ENCODE measurements at regions not wholly inside any gene's neighbourhood (a gene's known extent, or its start where the extent isn't known, plus 50 kb on each side); places are given as distances from the start of the nearest gene placed in this dataset.

DNA sequence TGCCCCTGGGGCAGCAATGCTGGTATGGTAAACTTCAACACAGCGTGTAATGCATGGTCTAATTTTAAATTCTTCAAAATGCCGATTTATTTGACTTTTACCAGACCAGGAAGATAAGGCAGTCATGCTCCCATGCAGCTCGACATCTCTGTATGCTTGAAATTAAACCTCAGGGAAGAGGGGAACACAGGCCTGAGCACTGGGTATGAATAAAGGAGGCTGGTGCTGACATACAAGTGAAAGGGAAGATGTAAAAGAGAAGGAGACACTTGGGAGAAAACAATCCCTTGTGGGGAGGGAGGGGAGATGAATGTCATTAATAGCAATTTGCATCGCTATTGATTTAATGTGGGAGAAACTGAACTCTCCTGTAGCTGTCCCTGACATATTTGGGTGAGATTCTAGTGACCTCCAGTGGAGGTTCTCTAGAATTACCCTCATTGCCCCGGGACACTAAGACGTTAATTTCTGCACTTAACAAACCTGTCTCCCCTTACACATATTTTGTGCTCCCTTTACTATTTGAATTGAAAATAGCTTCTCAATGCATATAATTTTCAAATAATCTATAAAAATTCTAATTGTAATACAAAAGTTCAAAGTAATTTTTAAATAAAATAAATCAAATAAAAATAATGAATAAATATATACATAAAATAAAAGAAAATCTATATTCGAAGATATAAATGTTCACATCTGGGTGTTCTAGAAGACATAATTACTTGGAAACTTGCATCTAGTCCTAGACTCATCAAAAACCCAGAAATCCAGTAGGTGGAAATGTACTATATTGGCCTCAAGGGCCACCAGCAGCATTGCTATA is 283.1 kb downstream of the LMX1A start:
- peak; percentile 69 for DNase-seq

DNA sequence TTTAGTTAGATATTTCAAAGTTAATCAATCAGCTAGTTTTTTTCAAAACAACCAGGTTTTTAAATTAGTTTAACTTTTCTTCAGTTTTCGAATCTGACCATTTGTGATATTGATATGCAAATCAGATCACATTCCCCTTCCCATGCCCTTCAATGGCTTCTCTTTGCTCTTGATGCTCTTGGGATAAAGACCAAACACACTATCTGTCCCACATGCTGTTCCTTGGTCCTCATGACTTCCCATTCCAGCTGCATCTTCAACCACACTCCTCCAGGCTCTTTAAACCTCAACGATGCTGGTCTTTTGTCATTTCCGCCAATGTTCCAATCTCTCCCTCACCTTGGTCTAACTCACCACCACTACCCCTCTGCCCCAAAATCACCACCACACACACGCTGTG is 285.8 kb downstream of the LMX1A start:
- DNase-seq: no peak

DNA sequence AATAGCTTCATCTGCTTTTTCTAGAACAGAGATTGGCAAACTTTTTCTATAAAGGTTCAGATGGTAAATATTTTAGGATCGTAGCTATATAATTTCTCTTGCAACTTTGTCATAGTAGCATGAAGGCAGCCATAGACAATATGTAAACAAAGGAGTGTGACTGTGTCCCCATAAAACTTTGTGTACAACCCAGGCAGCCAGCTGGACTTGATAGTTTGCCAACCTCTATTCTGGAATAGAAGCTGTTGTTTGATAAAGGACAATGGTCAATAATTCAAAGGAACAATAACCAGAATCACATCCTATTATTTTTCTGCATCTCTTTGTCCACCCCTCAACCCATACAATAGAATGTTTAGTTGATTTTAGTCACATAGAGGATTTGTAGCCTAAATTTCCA is 286.7 kb downstream of the LMX1A start:
- peak; percentile 79 for DNase-seq

DNA sequence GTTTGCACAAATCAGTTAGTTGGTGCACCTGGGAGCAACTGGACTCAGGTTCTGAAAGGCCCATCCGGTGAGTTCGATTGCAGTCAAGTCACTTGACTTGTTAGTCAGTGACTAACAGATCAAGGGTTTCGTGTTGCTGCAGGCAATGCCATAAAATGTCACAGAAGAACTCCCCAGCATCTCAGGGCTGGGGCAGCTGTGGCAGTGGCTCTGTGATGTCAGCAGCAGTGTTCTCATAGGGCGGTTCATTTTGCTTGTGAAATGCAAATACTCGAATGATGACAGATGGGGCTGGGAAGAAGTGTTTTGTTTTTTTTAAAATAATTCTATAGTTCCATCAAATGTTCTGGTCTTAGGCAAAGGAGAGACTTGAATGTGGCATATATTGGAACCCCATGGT is 287.8 kb downstream of the LMX1A start:
- DNase-seq: peak; percentile 85

DNA sequence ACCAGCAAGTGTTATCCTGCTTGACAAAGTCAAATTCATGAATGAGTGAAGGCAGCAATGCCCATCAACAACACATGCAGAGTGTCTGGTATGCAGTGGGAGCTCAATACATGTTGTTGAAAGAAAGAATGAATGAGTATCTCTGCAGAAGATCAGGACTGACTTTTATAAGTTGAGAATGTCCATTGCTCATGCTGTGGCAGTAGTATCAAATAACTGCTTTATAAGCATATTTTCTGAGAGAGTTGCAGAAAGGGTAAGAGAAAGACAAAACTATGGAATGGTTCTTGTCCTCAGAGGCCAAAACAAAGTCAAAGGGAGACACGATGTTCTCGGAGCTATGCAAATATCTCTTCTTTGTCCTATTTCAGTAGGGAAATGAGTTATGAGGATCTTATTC is 288.7 kb downstream of the LMX1A start:
- no peak for DNase-seq

DNA sequence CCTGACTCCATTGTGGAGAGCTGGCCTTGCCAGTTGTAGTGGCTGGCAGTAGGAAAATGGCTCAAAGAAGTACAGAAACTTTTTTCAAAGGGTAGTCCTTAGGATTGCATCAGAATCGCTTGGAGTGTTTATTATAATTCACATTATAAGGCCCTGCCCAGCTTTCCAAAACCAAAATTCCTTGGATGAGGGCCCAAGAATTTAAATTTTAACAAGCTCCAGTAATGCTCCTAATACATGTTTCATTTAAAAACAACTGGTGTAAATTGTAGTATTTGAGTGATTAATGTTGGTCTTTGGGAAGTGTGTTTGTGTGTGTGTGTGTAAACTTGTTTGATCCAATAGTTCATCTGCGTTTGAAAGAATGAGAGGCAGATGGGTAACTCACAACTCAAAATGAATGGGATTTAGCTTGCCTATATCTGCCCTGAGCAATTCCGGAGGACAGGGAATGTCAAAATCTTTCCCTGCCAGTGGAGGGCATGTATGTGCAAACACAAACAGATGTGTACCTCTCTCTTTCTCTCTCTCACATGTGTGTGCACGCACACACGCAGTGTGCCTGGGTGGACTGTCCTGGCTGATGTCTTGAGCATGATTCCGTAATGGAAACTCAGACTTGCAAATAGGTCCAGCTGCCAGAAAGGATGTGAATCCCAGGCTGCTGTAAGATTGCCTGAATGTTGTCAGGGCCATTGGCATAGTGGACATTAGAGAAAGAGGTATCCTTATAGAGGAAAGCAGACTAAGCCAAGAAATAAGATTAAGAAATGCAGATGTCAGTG is 293.1 kb downstream of the LMX1A start:
- DNase-seq: no peak

DNA sequence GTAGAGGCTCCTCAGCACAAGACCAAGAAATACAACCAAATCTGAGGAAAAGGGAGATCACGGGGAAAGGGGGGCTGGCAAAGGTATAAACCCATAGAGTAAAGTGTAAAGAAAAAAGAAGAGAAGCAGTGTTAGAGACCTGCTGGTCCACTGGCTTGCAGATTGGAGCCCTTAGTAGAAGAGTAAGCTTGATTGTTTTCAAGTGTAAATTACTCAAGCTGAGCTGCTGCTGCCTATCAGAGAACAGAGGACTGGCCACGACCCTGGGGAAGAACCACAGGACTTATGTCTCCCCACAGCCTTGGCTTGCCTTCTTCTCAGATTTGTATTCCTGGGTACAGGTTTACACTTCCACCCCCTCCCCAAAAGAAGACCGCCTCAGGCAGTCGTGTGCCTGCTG is 294.2 kb downstream of the LMX1A start:
- no peak for DNase-seq

DNA sequence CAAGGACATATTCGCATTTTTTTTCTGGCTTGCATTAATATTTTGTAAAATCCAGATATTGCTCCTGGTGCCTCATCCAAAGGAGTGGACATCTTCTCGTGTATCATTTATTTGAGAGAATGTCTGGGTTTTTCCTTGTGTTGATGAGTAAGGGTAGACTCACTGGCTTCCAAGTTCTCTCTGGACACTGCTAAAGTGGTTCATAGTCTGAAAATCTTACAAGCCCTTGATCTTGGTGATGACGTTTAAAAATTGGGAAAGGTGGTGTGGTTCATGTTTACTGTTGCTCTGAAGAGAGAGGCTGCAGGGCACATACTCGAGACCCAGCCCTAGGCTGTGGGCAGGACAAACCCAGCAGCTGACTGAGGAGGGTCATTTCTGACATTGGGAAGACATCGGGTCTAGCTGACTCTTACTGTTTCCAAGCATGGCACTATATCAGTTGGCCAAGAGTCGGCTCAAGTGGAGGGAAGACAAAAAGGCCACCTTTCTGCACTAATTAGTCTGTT is 296.2 kb downstream of the LMX1A start:
- DNase-seq: no peak

DNA sequence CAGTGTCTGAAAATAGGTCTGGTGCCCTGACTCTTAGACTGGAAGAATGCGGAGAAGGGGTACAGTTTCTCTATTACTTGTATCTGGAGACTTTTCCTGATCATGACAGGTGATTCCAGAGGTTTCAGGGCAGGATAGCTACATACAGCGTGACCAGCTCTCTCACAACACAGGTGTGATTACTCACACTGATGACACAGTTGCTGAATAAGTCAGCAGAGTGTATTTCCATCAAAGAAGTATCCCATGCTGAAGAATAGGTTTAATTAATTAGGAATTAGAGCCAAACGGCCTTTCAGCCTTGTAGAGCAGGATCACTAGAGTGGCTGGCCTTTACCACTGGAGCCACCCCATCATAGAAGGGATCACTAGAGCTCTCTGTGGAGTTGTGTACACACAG is 298.6 kb downstream of the LMX1A start:
- DNase-seq: no peak

DNA sequence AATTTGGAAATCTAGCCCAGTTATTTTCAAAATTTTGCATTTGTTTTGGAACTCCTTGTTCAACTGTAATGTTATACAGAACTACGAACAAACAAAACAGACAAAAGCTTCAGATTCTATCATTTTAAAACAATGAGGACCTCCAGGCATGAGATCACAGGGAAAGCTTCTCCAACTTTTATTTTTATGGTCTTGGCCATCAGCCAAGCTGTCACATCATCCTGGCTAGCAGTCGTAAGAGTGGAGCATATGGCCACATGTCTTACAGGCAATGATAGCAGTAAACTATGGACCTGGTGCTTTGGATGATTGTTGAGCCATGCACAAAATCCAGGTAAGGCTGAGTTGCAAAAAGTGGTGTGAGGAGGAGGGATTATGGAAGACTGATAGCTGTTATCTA is 299.6 kb downstream of the LMX1A start:
- peak; percentile 43 for DNase-seq

DNA sequence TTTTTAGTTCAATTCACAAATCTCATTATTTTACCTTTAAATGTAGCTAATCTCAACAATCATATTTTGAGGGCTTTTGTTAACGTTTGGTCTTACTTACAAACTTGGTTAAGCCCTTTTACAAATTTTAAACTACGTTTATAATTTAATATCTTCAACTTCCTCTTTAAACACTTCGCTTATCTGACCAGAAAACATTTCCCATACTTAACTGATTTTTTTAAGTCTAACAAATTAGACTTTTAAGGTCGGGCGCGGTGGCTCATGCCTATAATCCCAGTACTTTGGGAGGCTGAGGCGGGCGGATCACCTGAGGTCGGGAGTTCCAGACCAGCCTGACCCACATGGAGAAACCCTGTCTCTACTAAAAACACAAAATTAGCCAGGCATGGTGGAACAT is 300.9 kb downstream of the LMX1A start:
- no peak for DNase-seq

DNA sequence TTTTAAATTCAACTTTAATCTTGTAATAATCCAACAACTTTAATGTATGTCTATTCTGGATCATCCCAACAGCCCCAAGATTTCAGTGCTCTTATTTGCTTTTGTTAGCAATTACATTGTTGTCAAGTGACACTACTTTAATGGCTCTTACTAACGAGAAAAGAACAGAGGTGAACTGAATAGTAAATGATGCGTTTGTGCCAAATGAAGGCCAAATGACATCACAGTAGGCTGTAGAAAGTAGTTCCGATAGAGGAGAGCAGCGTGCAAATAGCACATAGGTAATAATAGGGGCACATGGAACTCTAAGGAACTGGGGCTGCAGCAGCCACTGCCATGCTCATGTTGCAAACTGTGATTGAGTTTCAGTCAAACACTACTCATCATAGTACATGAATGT is 301.9 kb downstream of the LMX1A start:
- no peak for DNase-seq

DNA sequence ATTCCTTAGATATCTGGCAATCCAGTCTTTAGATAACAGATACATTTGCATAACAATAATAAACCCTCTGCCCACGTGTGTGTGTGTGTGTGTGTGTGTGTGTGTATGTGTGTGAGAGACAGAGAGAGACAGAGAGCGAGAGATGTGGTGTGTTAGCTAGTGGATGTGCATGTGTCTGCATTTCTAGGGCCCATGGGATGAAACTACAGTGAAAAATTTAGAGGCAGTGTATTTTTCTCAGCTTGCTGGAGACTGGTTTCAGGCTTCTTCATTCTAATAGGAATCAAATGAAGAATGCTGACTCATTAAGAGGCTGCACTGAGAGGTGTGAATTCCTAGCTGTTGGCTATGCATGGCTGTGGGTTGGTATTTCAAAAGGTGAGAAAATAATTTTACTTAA is 303.2 kb downstream of the LMX1A start:
- no peak for DNase-seq

DNA sequence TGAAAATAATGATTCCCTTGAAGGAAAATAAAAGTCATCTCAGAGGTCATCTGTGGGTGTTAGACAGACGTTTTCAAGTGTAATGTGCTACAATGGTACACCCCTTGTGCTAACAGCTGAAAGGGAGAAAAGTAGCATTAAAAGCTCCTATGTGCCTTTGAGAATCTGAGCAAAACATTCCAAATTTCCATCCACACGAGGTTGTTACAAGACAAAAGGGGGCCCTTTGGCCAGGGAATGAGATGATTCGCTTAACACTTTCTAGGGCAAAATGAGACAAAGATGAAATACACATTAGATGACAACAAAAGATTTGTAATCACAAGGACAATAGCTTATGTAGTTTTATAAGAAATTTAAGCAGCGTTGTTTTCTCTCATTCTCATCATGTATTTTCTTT is 303.6 kb downstream of the LMX1A start:
- no peak for DNase-seq

DNA sequence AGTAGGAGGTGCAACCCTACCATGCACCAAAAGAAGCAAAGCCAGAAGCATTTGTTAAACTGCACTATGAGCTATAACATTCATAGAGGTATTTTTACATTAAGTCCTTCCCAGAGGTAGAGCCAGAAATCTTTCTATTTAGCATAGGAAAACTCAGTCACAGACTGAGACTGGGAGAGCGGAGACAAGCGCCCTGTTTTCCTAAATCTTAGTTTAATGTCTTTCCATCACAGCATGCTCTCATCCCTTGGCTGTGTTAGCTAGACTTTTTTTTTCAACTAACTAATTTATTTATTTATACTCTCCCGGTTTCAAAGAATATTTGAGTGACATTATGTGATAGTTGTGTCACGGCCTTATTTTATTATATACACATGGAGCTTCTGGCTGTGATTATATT is 304.1 kb downstream of the LMX1A start:
- DNase-seq: no peak

DNA sequence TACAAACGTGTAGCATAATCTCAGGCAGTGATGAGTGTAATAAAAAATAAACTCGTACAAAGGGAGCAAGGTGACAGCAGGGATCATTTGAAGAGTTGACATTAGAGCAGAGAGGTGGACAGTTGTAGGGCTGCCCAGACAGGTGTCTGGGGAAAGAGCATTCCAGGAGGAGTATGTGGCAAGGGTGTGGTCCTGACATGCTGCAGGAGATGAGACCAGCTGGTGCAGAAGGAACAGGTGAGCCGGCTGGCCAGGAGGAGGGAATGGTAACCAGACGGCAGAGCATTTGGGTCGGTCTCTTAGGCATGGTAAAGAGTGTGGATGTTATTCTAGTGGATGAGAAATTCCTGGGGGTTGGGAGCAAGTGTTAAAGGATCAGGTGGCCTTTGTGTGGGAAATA is 306.3 kb downstream of the LMX1A start:
- DNase-seq: no peak

DNA sequence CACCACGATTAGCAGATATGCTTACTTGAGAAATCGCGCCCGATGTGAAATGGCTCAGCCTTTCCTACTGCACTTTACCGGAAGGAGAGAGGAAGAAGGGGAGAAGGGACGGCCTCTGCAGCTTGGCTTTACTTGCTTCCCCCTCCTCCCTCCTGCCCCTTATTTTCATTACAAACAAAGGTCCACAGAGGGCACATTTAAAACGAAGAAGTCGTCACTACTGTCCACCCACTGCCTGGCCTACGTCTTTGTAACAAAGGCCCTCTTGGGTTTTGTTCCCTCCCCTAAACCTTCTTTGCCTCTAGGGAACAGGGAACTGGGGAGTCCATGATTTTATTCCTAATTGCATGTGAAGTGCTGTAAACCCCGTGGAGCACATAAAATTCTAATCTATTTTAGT is 308.5 kb downstream of the LMX1A start:
- no peak for DNase-seq

DNA sequence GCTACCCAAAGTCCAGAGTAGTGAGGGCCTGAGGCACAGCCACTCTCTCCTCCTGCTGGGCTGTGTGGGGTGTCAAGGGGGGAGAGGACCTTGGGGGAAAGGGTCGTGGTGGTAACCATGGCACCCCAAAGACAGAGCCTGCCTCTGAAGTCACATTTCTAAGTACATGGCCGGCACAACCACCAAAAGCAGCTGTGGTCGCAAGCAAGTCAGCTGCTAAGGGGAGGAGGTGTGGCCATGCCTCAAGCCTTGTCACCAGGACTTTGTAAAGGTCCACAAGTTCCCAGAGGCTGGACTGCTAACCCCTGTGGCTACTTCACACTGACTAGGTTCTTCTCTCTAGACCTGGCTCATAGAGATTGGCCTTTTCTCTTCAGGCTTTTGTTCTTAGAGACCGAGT is 310.6 kb downstream of the LMX1A start:
- DNase-seq: no peak

DNA sequence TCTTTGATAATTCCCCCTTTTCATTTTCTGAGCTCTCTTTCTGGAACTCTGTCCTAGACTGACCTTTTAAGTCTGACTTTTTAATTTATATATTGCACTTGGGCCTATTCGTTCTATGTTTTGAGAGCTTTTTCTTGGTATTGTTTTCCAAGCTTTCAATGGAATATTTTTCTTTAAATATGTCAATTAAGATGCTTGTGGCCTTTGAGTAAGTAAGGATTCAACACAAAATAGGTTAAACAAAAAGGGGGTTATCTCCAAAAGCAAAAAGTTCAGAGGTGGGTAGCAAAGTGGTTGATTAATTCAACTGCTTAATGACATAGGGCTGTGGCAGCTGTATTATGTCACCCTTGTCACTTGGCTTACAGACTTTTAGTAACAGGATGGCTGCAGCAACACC is 315.9 kb downstream of the LMX1A start:
- no peak for DNase-seq

DNA sequence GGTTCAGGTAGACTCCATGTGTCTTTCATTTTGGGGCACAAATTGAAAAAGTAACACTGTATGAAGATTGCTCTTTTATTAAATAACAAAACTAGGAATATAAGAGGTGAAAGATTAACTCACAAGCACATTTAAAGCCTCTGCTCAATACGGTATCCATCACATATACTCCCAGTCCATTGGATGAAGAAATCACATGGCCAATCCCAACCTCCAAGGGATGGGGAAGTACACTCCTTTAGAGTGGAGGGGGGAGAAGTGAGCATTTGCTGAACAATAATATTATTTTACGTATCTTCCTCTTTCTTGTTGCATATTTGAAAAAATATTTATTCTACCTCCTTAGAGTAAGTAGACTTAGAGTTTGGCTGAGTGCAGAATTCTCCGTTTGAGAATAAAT is 316.5 kb downstream of the LMX1A start:
- DNase-seq: no peak

DNA sequence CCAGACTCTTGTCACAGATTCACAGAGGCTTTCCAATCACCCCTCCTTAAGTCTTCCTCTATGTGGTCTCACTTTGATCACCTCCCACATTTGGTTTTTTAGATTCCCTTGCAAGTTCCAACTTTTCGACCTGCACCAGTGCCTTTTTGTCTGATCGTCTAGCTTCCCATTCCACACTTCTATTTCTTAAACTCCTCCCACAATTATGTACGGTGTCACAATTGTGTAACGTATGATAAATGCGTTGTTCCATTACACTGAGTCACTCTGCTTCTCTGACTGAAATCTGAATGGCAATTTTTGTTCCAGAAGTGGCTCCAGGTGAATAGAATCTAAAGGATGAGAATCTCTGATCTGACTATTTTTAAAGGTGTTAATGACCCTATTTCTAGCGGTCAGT is 320.1 kb downstream of the LMX1A start:
- DNase-seq: no peak

DNA sequence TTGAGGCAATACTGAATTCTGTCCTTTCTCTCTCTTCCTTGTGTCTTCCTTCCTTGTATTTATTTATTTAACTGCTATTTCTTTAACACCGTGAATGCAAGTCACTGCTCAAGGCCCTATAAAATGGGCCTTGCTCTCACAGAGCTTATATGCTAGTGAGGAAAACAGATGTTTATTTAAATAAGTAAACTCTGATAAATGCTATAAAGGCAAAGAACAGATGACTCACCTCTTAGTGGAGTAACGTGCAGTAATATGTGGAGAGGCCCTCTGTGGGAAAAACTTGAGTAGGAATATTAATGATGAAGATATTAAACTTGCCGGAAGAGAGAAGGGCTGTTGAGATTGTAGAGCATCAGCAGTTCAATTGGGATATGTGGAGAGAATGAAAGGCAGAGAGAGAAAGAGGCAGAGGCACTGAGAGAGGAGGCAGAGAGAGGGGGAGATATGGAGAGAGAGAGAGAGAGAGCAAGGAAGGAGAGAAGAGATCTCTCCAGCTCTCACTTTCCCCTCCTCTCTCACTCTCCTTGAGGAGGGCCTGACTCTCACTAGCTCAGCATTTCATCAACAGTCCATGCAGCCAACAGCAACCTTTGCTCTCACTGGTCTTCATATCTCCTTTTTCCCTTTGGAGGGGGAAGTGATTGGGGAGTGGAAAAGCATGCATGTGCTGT is 322.2 kb downstream of the LMX1A start:
- no peak for DNase-seq

DNA sequence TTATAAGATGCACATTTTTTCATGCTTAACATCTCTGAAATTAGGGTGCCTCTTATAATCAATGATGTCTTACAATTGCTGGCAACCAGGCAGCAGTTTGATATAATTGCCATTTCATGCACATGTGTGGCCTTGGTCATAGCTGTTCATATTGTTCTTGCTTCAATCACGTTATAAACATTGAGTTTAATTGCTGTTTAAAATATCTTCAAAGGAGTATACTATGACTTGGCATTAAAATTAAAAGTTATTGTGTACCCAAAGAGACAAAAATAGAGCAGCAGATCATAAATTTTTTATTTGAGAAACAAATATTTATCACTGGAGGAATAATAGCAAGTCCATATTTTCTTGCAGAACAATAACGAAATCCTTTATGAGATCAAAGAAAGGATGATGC is 325.5 kb downstream of the LMX1A start:
- no peak for DNase-seq

DNA sequence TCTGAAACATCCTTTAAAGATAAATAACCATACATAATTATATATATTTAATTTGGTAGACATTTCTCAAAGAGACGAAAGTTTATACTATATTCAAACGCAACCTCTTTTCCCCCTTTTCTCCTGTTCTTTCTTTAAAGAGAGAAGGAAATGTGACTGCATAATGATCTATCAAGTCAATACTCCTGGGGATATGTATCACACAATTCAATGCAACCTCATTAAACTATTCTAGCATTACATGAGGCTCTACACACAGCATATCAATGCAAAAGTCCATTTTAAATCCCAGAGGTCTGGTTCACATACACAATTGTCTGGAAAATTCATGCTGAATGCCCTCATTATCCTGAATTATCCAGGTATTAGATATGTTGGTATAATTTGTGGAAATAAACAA is 330.7 kb downstream of the LMX1A start:
- DNase-seq: no peak
